GM12801 (cell line): ENCODE measurements at regions not wholly inside any gene's neighbourhood (a gene's known extent, or its start where the extent isn't known, plus 50 kb on each side); places are given as distances from the start of the nearest gene placed in this dataset.

Experiments used
- CTCF ChIP-seq: IDR thresholded peaks from one replicate; pipeline ENCODE4 v1.5.1; 2011; ENCODE audit warnings: control low read depth; ENCODE audit not compliant: insufficient read length; ENCODE audit errors: extremely low read depth

- TF ChIP-seq CTCF: no peak
These were observed 166.9 kb upstream of the LRIG3 start for GRCh38 chr12:59087077-59087673.

DNA sequence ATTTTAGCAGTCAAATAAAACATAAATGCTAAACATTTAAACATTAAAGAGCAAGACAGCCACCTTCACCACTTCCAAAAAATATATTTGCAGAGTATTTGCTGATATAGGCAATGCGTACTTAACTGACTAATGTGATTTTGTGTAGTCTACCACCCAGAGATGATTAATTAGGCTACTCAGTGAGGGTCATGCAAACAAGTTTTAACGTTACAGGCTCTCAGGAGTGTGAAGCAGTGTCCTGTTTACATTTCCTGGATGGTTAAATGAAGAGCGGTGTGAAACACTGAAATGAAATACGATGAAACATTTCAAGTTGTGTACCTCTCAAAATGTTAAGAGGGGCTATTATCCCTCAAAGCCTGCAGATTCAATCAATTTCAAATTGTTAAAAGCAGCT lies 165.8 kb upstream of the LRIG3 start:
- no peak for TF ChIP-seq CTCF

DNA sequence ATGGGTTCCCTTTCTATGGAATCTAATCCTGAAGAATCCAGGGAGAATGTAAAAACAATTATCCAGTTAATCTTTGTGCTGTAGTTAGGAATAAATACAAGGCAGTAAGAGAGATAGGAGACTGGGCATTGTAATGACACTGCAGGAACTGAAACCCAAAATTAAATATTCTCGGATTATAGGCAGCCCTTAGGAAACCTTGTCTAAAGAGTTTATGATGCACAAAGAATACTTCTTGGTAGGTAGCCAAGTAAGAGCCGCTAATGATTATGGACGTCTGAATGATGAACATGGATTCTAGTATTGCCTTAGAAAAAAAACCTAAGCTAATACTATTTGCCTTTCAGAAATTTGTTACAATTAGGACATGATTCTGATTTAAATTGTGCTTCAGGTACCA lies 165.4 kb upstream of the LRIG3 start:
- TF ChIP-seq CTCF: no peak

- no peak for TF ChIP-seq CTCF
These were observed 164.4 kb upstream of the LRIG3 start for GRCh38 chr12:59084511-59085375.

DNA sequence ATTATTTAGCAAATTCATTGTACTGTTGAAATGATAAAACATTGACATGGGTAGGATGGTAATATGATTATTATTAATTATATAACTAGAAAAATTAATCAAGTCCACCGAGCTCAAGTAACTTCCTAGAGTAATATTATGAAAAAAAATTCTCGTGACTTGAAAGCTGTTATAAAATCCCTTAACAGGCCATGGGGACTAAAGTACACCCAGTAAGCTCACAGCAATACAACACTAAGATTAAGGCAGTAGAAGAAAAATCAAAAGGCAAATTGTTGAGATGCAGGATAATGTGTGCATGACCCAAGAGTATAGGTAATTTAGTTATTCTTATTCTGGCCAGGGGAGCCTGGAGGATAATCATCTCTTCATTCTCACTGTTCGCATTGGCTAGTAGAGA lies 162.6 kb upstream of the LRIG3 start:
- no peak for TF ChIP-seq CTCF

- TF ChIP-seq CTCF: no peak
These were observed 159.8 kb upstream of the LRIG3 start for GRCh38 chr12:59080101-59080500.

- no peak for TF ChIP-seq CTCF
These were observed 159.2 kb upstream of the LRIG3 start for GRCh38 chr12:59079472-59079871.
